NCI-H345 treated with DMSO at 0.1 percent for 48 hours (cell line): ENCODE measurements at regions not wholly inside any gene's neighbourhood (a gene's known extent, or its start where the extent isn't known, plus 50 kb on each side); places are given as distances from the start of the nearest gene placed in this dataset.
"Not testable (repeated sequence)": the region's sequence is repeated elsewhere in the genome, so short reads cannot be mapped to it uniquely, and the experiment has no call there.

ENCODE experiments used
- DNase-seq: peaks from one replicate; lab custom pipeline; 2025; ENCODE audit not compliant: unreplicated experiment; lab: John Stamatoyannopoulos, UW

DNA sequence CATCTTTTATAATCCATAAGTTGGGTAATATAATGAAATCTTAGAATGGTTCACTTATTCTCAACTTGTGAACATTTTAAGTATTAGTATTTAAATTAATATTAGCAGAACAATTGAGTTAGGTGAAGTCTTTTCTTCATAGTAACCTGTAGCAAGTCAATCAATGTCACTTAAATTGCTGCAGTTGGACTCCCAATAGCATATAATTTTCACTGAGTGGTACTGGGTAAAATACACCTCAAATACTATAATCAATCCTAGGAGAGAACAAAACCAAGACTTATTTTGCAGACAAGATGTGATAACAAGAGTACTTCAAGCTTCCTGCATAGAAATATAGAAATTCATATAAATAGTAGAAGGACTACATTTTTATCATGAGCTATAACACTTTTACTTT is 677.9 kb upstream of the LRRN3 start:
- no peak for DNase-seq

DNA sequence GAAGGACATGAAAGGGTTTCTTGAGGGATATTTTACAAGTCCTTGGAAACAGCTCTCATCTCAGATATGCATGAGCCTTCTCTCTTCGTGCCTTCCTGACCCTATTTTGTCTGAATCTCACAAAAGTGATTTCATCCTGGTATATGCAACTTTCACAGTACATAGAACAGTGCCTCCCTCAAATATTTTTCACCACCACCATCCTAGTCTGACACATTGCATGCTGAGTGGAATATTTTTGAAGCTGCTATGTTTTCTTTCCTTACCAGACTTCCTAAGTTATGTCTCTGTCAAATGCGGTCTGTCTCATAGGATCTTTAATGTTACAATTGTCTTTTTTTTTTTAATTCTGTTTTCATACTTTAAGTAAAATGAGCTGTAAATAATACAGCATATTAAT is 673.3 kb upstream of the LRRN3 start:
- DNase-seq = no peak

DNA sequence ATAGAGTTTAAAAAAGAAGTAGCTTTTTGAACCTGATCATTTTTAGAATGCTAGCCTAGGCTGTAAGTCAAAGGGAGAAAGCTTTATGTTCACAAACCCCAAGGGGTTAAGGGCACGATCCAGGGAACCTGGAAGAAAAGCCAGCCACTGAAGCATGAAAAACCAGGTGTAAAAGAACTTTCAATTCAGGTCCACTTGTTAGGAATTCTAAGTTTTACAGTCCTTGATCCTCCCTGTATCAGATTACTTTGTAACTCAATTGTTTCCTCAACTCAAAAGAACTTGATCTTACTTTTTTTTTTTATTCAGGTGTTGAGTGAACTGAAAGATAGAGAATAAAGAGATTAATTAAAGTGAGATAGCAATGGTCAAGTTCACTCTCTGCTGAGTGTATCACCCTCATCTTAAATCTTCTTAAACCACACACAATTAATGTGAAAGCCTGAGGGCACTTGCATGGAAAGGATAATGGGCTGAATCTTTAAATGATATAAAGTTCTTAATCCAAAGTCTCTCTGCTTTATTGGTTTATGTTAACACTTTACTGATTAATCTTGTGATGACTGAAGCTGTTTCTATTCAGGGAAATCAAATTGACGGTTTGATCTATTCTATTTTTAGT is 672.2 kb upstream of the LRRN3 start:
- DNase-seq = no peak

DNA sequence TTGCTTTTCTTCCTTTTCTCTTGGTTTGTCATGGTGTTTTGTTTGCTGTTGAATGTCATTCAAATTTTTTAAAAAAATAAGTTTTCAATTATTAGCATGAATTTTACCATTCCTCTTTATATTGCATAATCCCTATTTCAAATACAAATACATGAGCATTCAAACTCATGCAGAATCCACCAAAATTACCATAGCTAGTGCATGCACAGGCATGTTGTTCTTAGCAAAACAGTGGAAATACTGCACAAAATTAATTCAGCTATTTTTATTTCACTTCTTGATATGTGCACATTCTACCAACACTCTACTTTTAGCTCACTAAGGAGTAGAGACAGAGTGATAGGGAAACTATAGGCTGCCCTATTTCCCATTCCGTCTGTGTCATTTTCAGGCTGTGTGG is 670.1 kb upstream of the LRRN3 start:
- no peak for DNase-seq

DNA sequence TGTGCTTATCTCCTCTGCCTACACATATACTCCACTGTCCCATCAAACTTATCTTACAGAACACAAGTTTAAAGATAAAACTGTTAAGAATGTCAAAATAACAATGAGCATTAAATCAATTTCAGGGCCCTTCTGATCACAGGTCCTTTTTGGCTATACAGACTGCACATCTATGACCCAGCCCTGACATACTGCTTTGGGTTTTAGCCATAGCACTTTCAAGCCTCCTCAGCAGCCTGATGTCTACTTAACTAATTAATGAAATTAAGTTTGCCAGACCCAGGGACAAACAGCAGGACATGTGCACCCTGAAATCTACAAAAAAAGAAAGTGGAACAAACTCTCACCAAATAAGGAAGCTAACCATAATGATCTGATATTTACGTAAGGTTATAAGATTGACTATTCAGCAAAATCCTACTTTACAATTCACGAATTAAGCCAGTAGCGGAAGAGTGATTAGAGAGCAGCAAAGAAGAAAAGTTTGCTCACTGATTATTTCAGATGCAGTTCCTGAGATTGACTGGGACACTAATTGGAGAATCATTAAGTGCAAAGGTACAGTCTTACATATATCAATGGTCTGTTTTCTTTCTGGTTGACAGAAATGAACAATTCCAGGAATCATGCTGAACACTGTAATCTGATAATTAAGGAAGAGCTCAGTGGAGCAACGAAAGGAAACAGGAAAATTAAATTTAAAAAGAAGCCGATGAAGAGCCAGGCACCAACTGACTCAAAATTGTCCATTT is 669.3 kb upstream of the LRRN3 start:
- DNase-seq = no peak

DNA sequence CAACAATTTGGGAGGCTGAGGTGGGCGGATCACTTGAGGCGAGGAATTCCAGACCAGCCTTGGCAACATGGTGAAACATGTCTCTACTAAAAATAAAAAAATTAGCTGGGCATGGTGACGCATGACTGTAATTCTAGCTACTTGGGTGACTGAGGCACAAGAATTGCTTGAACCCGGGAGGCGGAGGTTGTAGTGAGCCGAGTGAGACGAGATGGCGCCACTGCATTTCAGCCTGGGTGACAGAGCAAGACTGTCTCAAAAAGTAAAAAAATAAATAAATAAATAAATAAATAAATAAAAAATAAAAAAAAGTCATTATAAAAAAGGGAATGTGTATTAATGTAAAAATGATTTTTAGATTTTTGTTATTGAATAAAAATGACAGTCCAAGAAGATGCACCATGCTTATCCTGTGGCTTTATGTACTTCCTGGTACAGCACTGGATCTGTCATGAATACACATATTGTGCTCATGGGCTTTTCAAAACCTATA is 658.8 kb upstream of the LRRN3 start:
- no peak for DNase-seq

DNA sequence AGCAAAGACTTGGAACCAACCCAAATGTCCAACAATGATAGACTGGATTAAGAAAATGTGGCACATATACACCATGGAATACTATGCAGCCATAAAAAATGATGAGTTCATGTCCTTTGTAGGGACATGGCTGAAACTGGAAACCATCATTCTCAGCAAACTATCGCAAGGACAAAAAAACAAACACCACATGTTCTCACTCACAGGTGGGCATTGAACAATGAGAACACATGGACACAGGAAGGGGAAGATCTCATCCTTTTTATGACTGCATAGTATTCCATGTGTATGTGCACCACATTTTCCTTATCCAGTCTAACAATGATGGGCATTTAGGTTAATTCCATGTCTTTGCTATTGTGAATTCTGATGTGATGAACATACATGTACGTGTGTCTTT is 652.0 kb upstream of the LRRN3 start:
- not testable (repeated sequence) for DNase-seq

DNA sequence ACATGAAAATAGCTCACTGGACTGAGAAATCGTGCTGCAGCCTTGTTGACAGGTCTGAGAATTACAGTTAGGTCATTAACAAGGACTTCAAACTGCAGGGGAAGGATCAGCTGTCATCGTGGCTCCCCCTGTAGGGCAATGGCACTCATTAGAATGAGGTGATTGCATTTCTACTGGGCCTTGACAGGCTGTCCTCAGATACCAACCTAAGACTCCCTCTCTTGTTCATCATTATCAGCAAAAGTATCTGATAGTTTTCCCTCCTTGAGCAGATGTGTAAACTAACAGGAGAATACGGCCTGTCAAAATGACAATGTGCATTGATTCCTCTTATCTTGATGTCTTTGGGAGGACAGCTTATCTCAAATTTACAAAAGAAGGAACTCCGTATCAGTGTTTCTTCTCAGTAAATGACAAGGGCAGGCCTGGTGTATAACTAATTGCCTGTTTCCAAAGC is 648.5 kb upstream of the LRRN3 start:
- DNase-seq = no peak

DNA sequence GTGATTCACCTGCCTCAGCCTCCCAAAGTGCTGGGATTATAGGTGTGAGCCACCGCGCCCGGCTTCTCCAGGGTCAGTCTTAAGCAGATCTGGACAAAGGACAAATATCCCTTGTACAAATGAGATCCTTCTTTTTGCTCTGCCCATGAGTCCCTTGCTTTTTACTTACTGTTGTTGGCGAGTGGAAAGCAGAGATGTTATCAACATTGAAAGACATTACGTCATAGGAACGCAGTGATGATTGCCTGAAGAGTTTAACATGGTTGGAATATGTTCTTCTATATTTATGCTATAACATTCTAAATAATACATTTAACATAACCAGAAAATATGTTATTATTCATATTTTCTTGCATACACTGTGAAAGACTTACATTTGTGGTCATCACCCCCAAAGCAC is 644.3 kb upstream of the LRRN3 start:
- DNase-seq = no peak

DNA sequence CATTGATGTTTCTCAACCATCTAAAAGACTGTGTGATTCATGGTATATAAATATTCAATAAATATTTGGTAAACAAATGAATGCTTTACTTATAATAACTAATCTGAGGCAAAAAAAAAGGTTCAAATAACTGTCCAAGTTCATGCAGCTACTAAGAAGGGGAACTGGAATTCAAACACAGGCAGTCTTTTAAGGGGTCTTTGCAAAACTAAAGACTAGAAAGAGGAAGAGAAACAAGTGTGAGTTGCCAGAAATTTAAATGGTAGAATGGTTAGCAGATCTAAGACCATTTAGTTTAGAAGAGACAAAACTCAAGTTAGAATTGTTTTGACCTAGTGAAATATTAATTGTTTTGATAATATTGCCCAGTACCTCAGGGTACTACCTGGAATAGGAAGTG is 642.0 kb upstream of the LRRN3 start:
- DNase-seq = no peak

DNA sequence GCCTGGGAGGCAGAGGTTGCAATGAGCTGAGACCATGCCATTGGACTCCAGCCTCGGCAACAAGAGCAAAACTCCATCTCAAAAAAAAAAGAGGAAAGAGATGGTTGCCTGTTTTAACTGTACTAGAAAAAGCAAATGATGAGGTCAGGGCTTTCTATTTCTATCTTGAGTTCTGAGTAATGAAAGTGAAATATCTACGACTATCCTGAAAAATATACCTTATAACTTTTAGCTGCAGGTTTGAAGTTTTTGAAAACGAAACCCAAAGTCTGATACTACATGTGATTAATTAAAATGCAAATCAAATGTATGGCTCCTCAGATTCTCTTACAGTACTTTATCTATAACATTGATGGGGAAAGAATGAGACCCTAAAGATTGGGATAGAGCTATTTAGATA is 636.2 kb upstream of the LRRN3 start:
- DNase-seq = no peak

DNA sequence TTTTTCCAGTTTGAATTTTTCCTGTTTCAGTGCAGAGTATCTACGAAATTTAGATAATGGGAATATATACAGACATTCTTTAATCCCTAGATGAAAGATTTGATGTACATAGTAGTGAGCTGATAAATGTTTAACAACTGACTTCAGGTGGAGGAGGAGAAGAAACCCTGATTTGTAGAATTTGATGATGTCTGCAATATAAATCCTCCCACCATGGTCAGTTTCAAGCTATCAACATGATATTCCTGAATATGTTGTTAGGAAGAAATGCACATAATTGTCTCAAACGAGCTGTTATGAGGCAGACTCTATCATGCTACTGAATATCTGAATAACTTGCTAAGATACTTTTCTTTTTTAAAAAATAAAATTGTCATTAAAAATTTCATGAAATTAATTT is 629.3 kb upstream of the LRRN3 start:
- DNase-seq = no peak

DNA sequence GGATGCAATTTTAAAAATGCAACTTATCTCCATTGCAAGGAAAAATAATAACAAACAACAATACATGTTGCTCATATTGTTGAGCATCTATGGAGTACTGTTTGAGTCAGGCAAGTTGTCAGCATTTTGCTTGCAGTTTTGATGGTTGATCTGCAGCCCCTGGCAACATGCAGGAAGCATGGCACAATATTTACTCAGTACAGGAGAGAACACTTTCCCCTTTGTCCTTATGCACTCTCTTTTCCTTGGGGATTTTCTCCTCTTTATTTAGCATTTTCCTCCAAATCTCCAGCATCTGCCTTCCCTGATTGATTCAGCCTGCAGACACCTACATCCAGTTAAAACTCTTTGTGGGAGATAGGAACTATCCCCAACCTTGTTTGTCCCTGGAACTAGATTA is 620.5 kb upstream of the LRRN3 start:
- DNase-seq = peak; percentile 10

DNA sequence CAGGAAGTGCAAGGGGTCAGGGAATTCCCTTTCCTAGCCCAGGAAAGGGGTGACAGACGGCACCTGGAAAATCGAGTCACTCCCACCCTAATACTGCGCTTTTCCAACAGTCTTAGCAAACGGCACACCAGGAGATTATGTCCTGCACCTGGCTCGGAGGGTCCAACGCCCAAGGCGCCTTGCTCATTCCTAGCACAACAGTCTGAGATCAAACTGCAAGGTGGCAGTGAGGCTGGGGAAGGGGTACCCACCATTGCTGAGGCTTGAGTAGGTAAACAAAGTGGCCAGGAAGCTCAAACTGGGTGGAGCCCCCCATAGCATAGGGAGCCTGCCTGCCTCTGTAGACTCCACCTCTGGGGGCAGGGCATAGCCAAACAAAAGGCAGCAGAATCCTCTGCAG is 618.5 kb upstream of the LRRN3 start:
- not testable (repeated sequence) for DNase-seq

DNA sequence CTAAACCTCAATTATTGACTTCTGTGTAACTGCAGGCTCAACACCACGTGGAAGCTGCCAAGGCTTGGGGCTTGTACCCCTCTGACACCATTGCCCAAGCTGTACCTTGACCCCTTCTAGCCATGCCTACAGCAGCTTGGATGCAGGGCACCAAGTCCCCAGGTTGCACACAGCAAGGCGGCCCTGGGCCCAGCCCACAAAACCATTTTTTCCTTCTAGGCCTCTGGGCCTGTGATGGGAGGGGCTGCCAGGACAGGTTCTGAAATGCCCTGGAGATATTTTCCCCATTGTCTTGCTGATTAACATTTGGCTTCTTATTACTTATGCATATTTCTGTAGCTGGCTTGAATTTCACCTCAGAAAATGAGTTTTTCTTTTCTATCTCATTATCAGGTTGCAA is 610.0 kb upstream of the LRRN3 start:
- DNase-seq = no peak

DNA sequence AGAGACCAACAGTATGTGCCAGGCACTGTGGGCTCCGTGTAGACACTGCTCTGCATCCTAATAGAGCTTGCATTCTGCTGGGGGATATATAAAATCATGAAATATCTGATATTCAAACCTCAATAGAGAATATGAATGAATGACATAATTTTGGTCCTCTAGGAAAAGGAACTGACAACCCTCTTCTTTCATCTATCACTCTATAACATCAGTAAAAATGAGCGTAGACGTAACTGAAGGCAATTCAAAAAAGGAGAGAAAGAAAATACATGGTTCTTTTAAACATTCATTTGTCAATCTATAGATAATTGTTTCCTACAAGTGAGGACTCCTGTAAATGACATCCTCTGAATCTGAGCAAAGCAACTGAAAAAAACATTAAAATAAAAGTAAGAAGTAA is 607.4 kb upstream of the LRRN3 start:
- DNase-seq = no peak

DNA sequence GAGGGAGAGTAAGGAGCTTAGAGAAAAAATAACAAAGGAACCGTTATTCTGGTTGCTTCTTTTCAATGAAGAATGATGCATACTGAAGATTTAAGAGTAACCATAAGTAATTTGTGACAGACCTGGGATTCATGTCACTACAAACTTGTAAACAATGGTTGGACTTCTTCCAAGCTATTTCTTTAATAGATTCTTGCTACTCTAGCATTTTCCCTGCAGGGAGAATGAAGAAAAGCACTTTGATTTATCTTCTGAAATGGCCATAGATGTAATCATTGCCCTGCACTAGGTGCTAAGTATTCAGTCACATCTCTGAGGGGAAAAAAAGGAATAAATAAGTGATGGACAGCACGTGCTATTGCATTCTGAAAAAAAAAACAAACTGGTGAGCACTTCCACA is 606.6 kb upstream of the LRRN3 start:
- no peak for DNase-seq

DNA sequence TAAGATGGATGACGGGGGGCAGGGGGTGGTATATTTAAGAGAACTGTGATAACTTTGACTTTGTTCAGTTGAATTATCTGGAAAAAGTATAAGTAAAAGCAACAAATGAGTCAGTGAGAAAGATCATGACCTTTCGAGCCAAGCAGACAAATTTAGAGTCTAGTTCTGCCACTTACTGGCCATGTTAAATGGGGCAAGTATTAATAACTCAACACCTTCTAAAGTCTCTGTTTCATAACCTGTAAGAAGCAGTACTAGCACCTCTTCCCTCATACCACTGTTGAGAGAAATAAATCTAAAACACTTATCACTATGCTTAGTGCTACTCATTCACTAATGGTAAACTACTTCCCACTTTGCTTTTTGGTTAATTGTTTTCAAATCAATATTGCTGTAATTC is 604.4 kb upstream of the LRRN3 start:
- no peak for DNase-seq

DNA sequence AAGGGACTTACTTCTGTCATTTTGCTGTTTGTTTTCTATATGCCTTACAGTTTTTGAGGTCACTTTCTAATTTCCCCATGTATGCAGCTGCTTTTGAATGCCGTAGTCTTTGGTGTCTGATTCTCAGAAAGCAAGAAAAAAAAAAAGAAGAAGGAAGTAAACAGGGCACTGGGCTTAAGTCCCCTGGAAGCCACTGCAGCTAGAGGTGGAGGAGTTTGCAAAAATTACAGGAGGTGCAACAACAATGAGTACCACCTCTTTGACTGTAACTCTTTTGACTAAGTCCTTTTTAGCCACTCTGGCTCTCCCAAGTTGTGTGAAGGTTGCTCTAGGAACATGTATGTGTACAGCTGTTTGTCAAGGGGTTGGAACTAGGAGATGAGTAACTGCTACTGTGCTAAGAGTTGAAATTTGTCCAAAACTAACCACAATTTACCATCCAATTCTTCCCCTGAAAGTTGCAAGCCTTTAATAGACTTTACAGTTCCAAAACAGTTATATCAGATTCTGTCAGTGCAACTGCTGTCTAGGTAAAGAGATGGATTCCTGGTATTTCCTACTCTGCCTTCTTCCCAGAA is 588.0 kb upstream of the LRRN3 start:
- no peak for DNase-seq

DNA sequence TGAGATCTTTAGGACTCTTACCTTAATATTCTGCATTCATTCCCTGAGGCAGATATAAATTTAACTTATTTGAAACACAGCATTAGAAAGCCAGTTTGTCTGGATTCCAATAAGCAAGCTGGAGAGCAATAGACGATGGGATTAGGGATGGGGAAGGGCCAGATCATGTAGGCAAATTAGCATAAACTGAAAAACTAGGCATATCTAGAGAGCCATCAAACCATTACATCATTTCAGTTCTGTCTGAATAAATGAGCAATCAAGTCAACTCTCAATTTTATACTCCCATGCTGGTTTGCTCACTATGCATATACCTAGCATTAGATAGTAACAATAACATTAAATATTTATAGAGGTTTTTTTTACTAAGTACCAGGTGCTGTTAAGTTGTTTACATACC is 583.6 kb upstream of the LRRN3 start:
- no peak for DNase-seq

DNA sequence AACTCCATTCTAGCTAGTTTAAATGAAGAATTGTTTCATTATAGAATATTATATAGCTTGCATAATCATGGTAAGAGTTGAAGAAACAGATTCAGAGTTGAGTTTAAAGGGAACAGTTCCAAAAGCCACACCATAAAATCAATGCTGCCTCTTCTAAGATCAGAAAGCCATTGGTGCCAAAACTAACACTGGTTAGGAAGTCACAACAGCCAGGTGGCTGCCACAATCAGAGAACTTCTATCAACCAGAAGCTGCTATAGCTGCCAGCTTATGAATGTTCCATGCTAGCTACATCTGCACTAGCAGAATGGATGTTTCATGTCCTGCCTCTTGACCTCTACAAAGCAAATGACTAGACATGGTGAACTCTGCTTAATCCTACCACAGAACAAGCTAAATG is 583.1 kb upstream of the LRRN3 start:
- peak; percentile 21 for DNase-seq

DNA sequence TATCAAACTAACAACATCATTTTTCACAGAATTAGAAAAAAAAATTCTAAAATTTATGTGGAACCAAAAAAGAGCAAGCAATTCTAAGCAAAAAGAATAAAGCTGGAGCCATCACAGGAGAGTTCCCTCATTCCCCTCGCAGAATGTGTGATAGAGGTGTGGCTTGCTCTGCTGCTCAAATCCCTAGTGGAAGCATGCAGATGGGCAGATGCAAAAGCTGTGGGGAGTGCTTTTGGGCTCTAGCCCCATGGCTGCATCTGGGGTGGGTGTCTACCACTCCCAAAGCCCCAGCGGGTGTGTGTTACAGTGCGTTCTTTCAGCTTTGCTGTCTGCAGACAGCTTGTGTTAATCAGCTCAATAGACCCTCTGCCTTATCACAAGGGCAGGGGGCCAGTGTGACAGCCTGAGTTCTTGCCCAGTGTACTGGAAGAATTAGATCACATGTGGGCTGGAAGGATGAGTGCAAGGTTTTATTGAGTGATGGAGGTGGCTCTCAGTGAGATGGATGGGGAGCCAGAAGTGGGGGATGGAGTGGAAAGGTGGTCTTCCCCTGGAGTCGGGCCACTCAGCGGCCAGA is 575.9 kb upstream of the LRRN3 start:
- not testable (repeated sequence) for DNase-seq
